Osteoblast (primary cell): ENCODE measurements at regions not wholly inside any gene's neighbourhood (a gene's known extent, or its start where the extent isn't known, plus 50 kb on each side); places are given as distances from the start of the nearest gene placed in this dataset.

Experiments used
- DNase-seq: peaks from one replicate; pipeline ENCODE4 v3.0.0; 2011; ENCODE audit warnings: low spot score, mixed read lengths; ENCODE audit not compliant: insufficient read length; ENCODE audit errors: missing footprints
- H2AFZ ChIP-seq: 2 replicates; pipeline ENCODE4 v1.6.0; 2011; ENCODE audit warnings: mild to moderate bottlenecking, low read length
- H3K27ac ChIP-seq: 2 replicates; pipeline ENCODE4 v1.5.1; 2011; ENCODE audit warnings: mild to moderate bottlenecking, low read depth, low read length, moderate library complexity
- H3K27me3 ChIP-seq: 2 replicates; pipeline ENCODE4 v1.6.0; 2012; ENCODE audit warnings: mild to moderate bottlenecking, control low read depth, inconsistent platforms, low read length, moderate library complexity; ENCODE audit not compliant: insufficient read depth
- H3K36me3 ChIP-seq: 2 replicates; pipeline ENCODE4 v1.5.1; 2011; ENCODE audit warnings: mild to moderate bottlenecking, low read length, control low read depth, moderate library complexity; ENCODE audit not compliant: insufficient read depth
- H3K4me1 ChIP-seq: 2 replicates; pipeline ENCODE4 v1.5.1; 2011; ENCODE audit warnings: mild to moderate bottlenecking, low read length, control low read depth, moderate library complexity; ENCODE audit not compliant: insufficient read depth
- H3K4me2 ChIP-seq: 2 replicates; pipeline ENCODE4 v1.6.0; 2011; ENCODE audit warnings: mild to moderate bottlenecking, low read length; ENCODE audit not compliant: insufficient read depth
- H3K4me3 ChIP-seq: fragments of 200-600 bp; sonication (generic); 3 replicates; pipeline ENCODE4 v1.5.1; 2012; ENCODE audit warnings: mild to moderate bottlenecking, low read length, inconsistent platforms; ENCODE audit not compliant: insufficient read depth
- H3K79me2 ChIP-seq: 2 replicates; pipeline ENCODE4 v1.6.0; 2012; ENCODE audit warnings: mild to moderate bottlenecking, low read length, control low read depth, inconsistent platforms; ENCODE audit not compliant: insufficient read depth
- H3K9me3 ChIP-seq: 2 replicates; pipeline ENCODE4 v1.5.1; 2011; ENCODE audit warnings: low read depth, low read length, control low read depth
- H4K20me1 ChIP-seq: 2 replicates; pipeline ENCODE4 v1.6.0; 2012; ENCODE audit warnings: mild to moderate bottlenecking, low read length, control low read depth; ENCODE audit not compliant: insufficient read depth
- CTCF ChIP-seq: IDR thresholded peaks from 2 replicates; pipeline ENCODE4 v1.5.1; 2011; ENCODE audit warnings: mild to moderate bottlenecking, low read depth, low read length, moderate library complexity; ENCODE audit errors: extremely low read depth

GRCh38 chr3:107184375-107184774 is 192.9 kb upstream of the CCDC54 start:
- no peaks in the 10 kb centered on the region for H3K4me1 ChIP-seq
- no peaks in the 10 kb centered on the region for H3K36me3 ChIP-seq
- no peak for DNase-seq
- no peaks in the 10 kb centered on the region for H4K20me1 ChIP-seq
- no peak overlapping the region for H3K4me2 ChIP-seq
- TF ChIP-seq CTCF, result no peak
- no peak overlapping the region for H3K27ac ChIP-seq
- H3K79me2 ChIP-seq, result no peaks in the 10 kb centered on the region
- H3K27me3 ChIP-seq, result no peaks in the 10 kb centered on the region
- peak overlapping the region; percentile 0 for H2AFZ ChIP-seq
- H3K4me3 ChIP-seq, result no peak overlapping the region
- H3K9me3 ChIP-seq, result no peaks in the 10 kb centered on the region

- Histone ChIP-seq H3K4me3 (no peak overlapping the region), H3K4me2 (no peak overlapping the region), H4K20me1 (no peaks in the 10 kb centered on the region), H3K27ac (no peak overlapping the region), H2AFZ (no peak overlapping the region), H3K36me3 (no peaks in the 10 kb centered on the region), H3K79me2 (no peaks in the 10 kb centered on the region), H3K9me3 (no peaks in the 10 kb centered on the region), H3K4me1 (no peaks in the 10 kb centered on the region), H3K27me3 (no peaks in the 10 kb centered on the region)
- TF ChIP-seq CTCF, result no peak
- DNase-seq, result no peak
These were observed 189.0 kb upstream of the CCDC54 start for GRCh38 chr3:107188262-107188661.

GRCh38 chr3:107189158-107189791 is 188.0 kb upstream of the CCDC54 start:
- Histone ChIP-seq H3K4me3 (no peak overlapping the region), H3K9me3 (no peaks in the 10 kb centered on the region), H3K79me2 (no peaks in the 10 kb centered on the region), H2AFZ (no peak overlapping the region), H3K4me1 (no peaks in the 10 kb centered on the region), H3K4me2 (no peak overlapping the region), H3K27me3 (no peaks in the 10 kb centered on the region), H3K27ac (no peak overlapping the region), H3K36me3 (no peaks in the 10 kb centered on the region), H4K20me1 (no peaks in the 10 kb centered on the region)
- TF ChIP-seq CTCF, result no peak
- no peak for DNase-seq

GRCh38 chr3:107193116-107193515 is 184.1 kb upstream of the CCDC54 start:
- Histone ChIP-seq H4K20me1 (no peaks in the 10 kb centered on the region), H3K9me3 (no peaks in the 10 kb centered on the region), H3K27me3 (no peaks in the 10 kb centered on the region), H3K4me1 (peaks cover 4% of the 10 kb centered on the region), H3K4me2 (no peak overlapping the region), H3K79me2 (no peaks in the 10 kb centered on the region), H3K4me3 (no peak overlapping the region), H2AFZ (no peak overlapping the region), H3K36me3 (no peaks in the 10 kb centered on the region), H3K27ac (no peak overlapping the region)
- no peak for TF ChIP-seq CTCF
- DNase-seq, result no peak
